ENCODE measurements at regions not wholly inside any gene's neighbourhood (a gene's known extent, or its start where the extent isn't known, plus 50 kb on each side); places are given as distances from the start of the nearest gene placed in this dataset.

DNA sequence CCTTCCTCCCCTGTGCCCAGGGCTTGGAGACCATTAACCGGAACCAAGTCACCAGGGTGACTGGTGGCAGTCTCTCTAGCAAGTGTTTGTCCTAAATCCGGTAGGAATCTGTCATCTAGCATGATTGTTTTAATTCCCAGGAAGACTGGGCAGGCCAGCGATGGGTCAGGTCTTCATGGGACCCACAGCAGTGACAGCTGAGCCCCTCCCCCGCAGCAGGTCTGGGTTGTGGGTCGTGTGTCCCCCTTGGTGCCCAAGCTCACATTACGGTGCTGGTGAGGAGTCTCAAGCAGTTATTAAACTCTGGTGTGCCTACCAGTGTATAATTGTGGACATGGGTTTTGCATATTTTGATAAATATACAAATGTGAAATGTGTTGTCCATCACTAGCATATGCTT is 466.5 kb downstream of the MATN1 start:
- H3K9me3 ChIP-seq (ENCODE audit: control insufficient read depth, low read length), result no peaks in the 10 kb centered on the region
- no peaks in the 10 kb centered on the region for H3K36me3 ChIP-seq (ENCODE audit: control insufficient read depth, insufficient read depth, low read length)
- DNase-seq, result no peak
- no peaks in the 10 kb centered on the region for H3K27me3 ChIP-seq (replicated peaks; ENCODE audit: control insufficient read depth, insufficient read depth, low read length, poor library complexity, severe bottlenecking)
- H3K27ac ChIP-seq (ENCODE audit: insufficient read depth, low read length, poor library complexity, severe bottlenecking), result no peak overlapping the region
- no peaks in the 10 kb centered on the region for H3K4me1 ChIP-seq (ENCODE audit: control insufficient read depth, insufficient read depth, low read length, poor library complexity, severe bottlenecking)
- no peak overlapping the region for H3K4me3 ChIP-seq (ENCODE audit: insufficient read depth, low read depth, low read length, poor library complexity, severe bottlenecking)

DNA sequence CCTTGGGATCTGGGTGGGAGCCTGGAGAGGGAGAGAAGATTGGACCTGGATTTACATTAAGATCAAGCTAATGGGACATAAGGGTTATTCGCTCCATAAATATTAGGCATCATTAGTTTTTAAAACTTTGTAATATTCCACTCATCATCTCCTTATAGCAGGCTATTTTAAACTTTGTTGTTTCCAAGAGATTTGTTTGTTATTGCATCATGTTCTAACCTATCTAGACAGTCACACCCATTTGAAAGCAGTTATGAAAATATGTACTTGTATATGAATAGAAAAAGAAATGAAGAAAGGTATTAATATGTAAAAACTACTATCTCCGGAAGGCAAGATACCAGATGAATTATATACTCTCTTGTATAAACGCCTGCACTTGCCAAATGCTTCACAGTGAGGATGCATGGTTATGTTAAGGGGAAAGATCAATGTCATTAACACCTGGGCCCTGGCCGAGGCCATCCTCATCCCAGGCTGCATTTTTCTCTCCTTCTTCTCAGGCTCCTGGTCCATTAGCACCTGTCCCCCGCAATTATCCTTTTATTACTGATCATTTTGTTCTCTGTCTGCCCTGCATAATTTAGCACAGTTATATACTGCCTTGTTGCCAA is 468.2 kb downstream of the MATN1 start:
- Histone ChIP-seq H3K36me3 (ENCODE audit: control insufficient read depth, insufficient read depth, low read length) (no peaks in the 10 kb centered on the region), H3K9me3 (ENCODE audit: control insufficient read depth, low read length) (no peaks in the 10 kb centered on the region), H3K4me3 (ENCODE audit: insufficient read depth, low read depth, low read length, poor library complexity, severe bottlenecking) (no peak overlapping the region), H3K27ac (ENCODE audit: insufficient read depth, low read length, poor library complexity, severe bottlenecking) (no peak overlapping the region), H3K27me3 (replicated peaks; ENCODE audit: control insufficient read depth, insufficient read depth, low read length, poor library complexity, severe bottlenecking) (no peaks in the 10 kb centered on the region), H3K4me1 (ENCODE audit: control insufficient read depth, insufficient read depth, low read length, poor library complexity, severe bottlenecking) (no peaks in the 10 kb centered on the region)
- no peak for DNase-seq

- Histone ChIP-seq H3K4me1 (ENCODE audit: control insufficient read depth, insufficient read depth, low read length, poor library complexity, severe bottlenecking) (no peaks in the 10 kb centered on the region), H3K36me3 (ENCODE audit: control insufficient read depth, insufficient read depth, low read length) (no peaks in the 10 kb centered on the region), H3K27me3 (replicated peaks; ENCODE audit: control insufficient read depth, insufficient read depth, low read length, poor library complexity, severe bottlenecking) (no peaks in the 10 kb centered on the region), H3K4me3 (ENCODE audit: insufficient read depth, low read depth, low read length, poor library complexity, severe bottlenecking) (no peak overlapping the region), H3K27ac (ENCODE audit: insufficient read depth, low read length, poor library complexity, severe bottlenecking) (no peak overlapping the region), H3K9me3 (ENCODE audit: control insufficient read depth, low read length) (no peaks in the 10 kb centered on the region)
- no peak for DNase-seq
Measured at GRCh38 chr1:30253807-30254440, 469.5 kb downstream of the MATN1 start.

GRCh38 chr1:30253361-30253760 is 470.0 kb downstream of the MATN1 start:
- H3K4me3 ChIP-seq (ENCODE audit: insufficient read depth, low read depth, low read length, poor library complexity, severe bottlenecking), result no peak overlapping the region
- H3K9me3 ChIP-seq (ENCODE audit: control insufficient read depth, low read length), result no peaks in the 10 kb centered on the region
- no peaks in the 10 kb centered on the region for H3K36me3 ChIP-seq (ENCODE audit: control insufficient read depth, insufficient read depth, low read length)
- H3K27me3 ChIP-seq (replicated peaks; ENCODE audit: control insufficient read depth, insufficient read depth, low read length, poor library complexity, severe bottlenecking), result no peaks in the 10 kb centered on the region
- no peak for DNase-seq
- H3K27ac ChIP-seq (ENCODE audit: insufficient read depth, low read length, poor library complexity, severe bottlenecking), result no peak overlapping the region
- H3K4me1 ChIP-seq (ENCODE audit: control insufficient read depth, insufficient read depth, low read length, poor library complexity, severe bottlenecking), result no peaks in the 10 kb centered on the region

GRCh38 chr1:30250984-30251850 is 472.2 kb downstream of the MATN1 start:
- no peaks in the 10 kb centered on the region for H3K4me1 ChIP-seq (ENCODE audit: control insufficient read depth, insufficient read depth, low read length, poor library complexity, severe bottlenecking)
- H3K27me3 ChIP-seq (replicated peaks; ENCODE audit: control insufficient read depth, insufficient read depth, low read length, poor library complexity, severe bottlenecking), result no peaks in the 10 kb centered on the region

DNA sequence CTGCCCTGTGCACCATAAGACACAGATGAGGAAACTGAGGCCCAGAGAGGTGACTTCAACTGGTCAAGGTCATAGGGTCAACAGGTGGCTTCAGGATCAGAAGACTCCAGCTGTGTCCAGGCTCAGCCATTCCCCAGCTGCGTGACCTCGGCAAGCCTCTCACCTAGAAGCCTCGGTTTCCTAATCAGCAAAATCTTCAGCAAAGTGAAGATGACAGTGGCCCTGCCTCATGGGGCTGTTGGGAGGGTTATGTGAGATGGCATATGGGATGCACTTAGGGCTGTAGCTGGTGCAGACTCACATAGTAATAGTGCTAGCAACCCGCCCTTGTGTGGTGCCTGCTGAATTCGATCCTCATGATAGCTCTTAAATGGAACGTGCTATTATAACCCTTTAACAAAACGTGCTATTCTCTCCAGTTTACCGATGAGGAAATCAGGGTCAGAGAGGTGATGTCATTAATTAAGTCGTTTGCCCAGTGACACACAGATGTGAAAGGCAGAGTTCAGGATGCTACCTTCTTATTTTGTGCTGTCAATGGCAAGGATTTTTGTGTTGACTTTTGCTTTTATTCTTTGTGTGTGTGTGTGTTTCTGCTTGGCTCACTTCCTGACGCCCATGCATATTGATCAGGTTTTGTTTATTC is 472.9 kb downstream of the MATN1 start:
- H3K4me3 ChIP-seq (ENCODE audit: insufficient read depth, low read depth, low read length, poor library complexity, severe bottlenecking), result no peak overlapping the region
- no peaks in the 10 kb centered on the region for H3K4me1 ChIP-seq (ENCODE audit: control insufficient read depth, insufficient read depth, low read length, poor library complexity, severe bottlenecking)
- no peak for DNase-seq
- no peak overlapping the region for H3K27ac ChIP-seq (ENCODE audit: insufficient read depth, low read length, poor library complexity, severe bottlenecking)
- no peaks in the 10 kb centered on the region for H3K27me3 ChIP-seq (replicated peaks; ENCODE audit: control insufficient read depth, insufficient read depth, low read length, poor library complexity, severe bottlenecking)
- no peaks in the 10 kb centered on the region for H3K9me3 ChIP-seq (ENCODE audit: control insufficient read depth, low read length)
- H3K36me3 ChIP-seq (ENCODE audit: control insufficient read depth, insufficient read depth, low read length), result no peaks in the 10 kb centered on the region

More at GRCh38 chr1:30250984-30251850, 472.2 kb downstream of the MATN1 start:
- Histone ChIP-seq H3K4me3 (ENCODE audit: insufficient read depth, low read depth, low read length, poor library complexity, severe bottlenecking) (no peak overlapping the region), H3K9me3 (ENCODE audit: control insufficient read depth, low read length) (no peaks in the 10 kb centered on the region), H3K36me3 (ENCODE audit: control insufficient read depth, insufficient read depth, low read length) (no peaks in the 10 kb centered on the region), H3K27ac (ENCODE audit: insufficient read depth, low read length, poor library complexity, severe bottlenecking) (no peak overlapping the region)
- DNase-seq, result no peak

DNA sequence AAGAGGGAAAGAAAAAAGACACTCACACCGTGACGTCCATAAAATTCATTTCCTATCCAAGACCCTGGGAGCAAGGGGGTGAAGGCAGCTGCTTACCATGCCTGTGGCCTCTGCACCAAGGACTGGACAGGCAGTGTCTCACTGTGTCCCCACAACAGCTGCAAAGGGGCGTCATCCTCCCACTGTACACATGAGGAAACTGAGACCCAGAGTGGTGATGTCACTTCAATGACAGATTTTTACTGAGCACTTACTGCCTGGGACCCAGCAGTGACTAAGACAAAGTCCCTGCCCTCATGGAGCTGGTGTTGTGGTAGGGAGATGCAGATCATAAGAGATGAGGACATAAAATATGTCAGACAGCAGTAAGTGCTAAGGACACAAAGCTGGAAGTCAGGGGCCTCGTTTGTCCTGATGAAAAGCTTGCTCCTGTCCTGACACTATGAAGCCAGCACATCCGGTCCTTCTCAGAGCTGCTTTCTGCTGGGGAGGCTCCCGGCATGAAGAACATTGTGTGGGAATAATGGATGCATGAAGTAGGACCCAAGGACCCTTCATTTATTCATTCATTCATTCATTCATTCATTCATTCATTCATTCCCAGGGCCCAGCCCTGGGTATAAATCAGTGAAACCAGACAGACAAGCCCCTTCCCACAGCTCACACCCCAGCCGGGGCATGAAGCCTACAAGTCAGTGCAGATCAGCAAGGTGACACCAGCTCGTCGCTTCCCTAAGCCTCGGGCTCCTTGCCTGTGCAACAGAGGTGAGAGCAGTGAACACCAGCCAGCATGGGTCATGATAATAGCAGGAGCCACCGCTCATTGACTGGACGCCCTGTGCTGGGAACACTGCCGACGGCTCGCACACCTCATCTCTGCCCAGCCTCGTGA is 473.7 kb downstream of the MATN1 start:
- DNase-seq, result no peak
- Histone ChIP-seq H3K4me3 (ENCODE audit: insufficient read depth, low read depth, low read length, poor library complexity, severe bottlenecking) (no peak overlapping the region), H3K27ac (ENCODE audit: insufficient read depth, low read length, poor library complexity, severe bottlenecking) (no peak overlapping the region), H3K27me3 (replicated peaks; ENCODE audit: control insufficient read depth, insufficient read depth, low read length, poor library complexity, severe bottlenecking) (no peaks in the 10 kb centered on the region), H3K9me3 (ENCODE audit: control insufficient read depth, low read length) (no peaks in the 10 kb centered on the region), H3K4me1 (ENCODE audit: control insufficient read depth, insufficient read depth, low read length, poor library complexity, severe bottlenecking) (no peaks in the 10 kb centered on the region), H3K36me3 (ENCODE audit: control insufficient read depth, insufficient read depth, low read length) (no peaks in the 10 kb centered on the region)

DNA sequence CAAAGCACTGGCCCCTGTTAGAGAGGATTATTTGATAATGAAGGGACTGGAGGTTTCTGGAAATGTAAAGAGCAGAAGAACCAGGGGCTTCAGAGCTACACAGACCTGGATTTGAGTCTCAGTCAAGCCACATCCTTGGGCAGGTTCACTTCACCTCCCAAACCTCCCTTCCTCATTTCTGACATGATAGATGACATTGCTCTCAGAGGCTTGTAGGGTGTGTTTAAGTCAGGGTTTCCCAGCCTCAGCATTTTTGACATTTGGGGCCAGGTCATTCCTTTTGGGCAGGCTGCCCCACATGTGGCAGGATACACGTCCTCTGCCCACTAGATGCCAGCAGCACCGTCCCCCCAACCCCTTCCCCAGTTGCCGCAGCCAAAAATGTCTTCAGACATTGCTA is 474.6 kb downstream of the MATN1 start:
- no peaks in the 10 kb centered on the region for H3K36me3 ChIP-seq (ENCODE audit: control insufficient read depth, insufficient read depth, low read length)
- no peaks in the 10 kb centered on the region for H3K4me1 ChIP-seq (ENCODE audit: control insufficient read depth, insufficient read depth, low read length, poor library complexity, severe bottlenecking)
- H3K27ac ChIP-seq (ENCODE audit: insufficient read depth, low read length, poor library complexity, severe bottlenecking), result no peak overlapping the region
- H3K27me3 ChIP-seq (replicated peaks; ENCODE audit: control insufficient read depth, insufficient read depth, low read length, poor library complexity, severe bottlenecking), result no peaks in the 10 kb centered on the region
- no peak overlapping the region for H3K4me3 ChIP-seq (ENCODE audit: insufficient read depth, low read depth, low read length, poor library complexity, severe bottlenecking)
- no peaks in the 10 kb centered on the region for H3K9me3 ChIP-seq (ENCODE audit: control insufficient read depth, low read length)
- no peak for DNase-seq

DNA sequence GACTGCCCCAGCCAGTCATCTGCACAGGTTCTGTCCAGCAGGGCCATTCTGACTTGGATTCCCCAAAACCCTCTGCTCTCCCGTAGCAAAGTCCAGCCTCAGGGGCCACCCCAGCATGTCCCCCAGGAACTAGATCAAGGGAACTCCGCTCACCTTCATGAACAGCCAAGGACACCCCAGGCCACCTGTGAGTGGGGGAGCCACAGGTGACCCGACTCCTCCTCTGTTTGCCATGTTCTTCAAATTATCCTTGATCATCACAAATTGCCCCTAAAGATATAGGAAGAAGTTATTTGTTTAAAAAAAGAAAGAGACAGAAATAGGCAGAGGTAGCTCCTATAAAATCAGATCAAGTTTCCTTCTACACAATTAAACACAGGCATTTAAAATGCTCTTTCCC is 475.0 kb downstream of the MATN1 start:
- no peaks in the 10 kb centered on the region for H3K4me1 ChIP-seq (ENCODE audit: control insufficient read depth, insufficient read depth, low read length, poor library complexity, severe bottlenecking)
- H3K27me3 ChIP-seq (replicated peaks; ENCODE audit: control insufficient read depth, insufficient read depth, low read length, poor library complexity, severe bottlenecking), result no peaks in the 10 kb centered on the region
- no peak for DNase-seq
- no peaks in the 10 kb centered on the region for H3K9me3 ChIP-seq (ENCODE audit: control insufficient read depth, low read length)
- H3K36me3 ChIP-seq (ENCODE audit: control insufficient read depth, insufficient read depth, low read length), result no peaks in the 10 kb centered on the region
- H3K27ac ChIP-seq (ENCODE audit: insufficient read depth, low read length, poor library complexity, severe bottlenecking), result no peak overlapping the region
- H3K4me3 ChIP-seq (ENCODE audit: insufficient read depth, low read depth, low read length, poor library complexity, severe bottlenecking), result no peak overlapping the region
